Gastrocnemius medialis (tissue), 4 donors: ENCODE measurements at regions not wholly inside any gene's neighbourhood (a gene's known extent, or its start where the extent isn't known, plus 50 kb on each side); places are given as distances from the start of the nearest gene placed in this dataset.
"Not testable (repeated sequence)": the region's sequence is repeated elsewhere in the genome, so short reads cannot be mapped to it uniquely, and the experiment has no call there.

Experiments
- ATAC-seq, 2 donors: fragments of 150-250 bp; one replicate each; pipeline ENCODE4 v1.9.1; 2016
- DNase-seq, 2 donors: peaks; one replicate each; pipeline ENCODE4 v3.0.0-alpha.2; 2019
- H3K27ac ChIP-seq, 4 donors: fragments of 200-600 bp; sonication (generic); 1 replicate in 1 of 4; 2 replicates in 3 of 4; pipeline ENCODE4 v1.5.1; 2016 to 2018; ENCODE audit warnings: mild to moderate bottlenecking in 2 of 4, moderate library complexity in 1 of 4
- H3K27me3 ChIP-seq, 3 donors: fragments of 200-600 bp; sonication (generic) in 2 of 3; 1 replicate in 1 of 3; 2 replicates in 2 of 3; pipeline versions ENCODE4 v1.5.1 to v1.6.0; 2016 to 2019; ENCODE audit warnings: mild to moderate bottlenecking in 1 of 3, moderate library complexity in 1 of 3
- H3K36me3 ChIP-seq, 2 donors: fragments of 200-600 bp; sonication (generic) in 1 of 2; one replicate each; pipeline ENCODE4 v1.5.1; 2017 to 2018
- H3K4me1 ChIP-seq, 2 donors: fragments of 200-600 bp; sonication (generic) in 1 of 2; one replicate each; pipeline ENCODE4 v1.5.1; 2016 to 2017; ENCODE audit warnings: mild to moderate bottlenecking in 2 of 2
- H3K4me3 ChIP-seq, 4 donors: fragments of 200-600 bp; sonication (generic) in 3 of 4; 1 replicate in 1 of 4; 2 replicates in 3 of 4; pipeline ENCODE4 v1.5.1; 2016 to 2019; ENCODE audit warnings: mild to moderate bottlenecking in 2 of 4
- H3K9me3 ChIP-seq, 3 donors: fragments of 200-600 bp; sonication (generic) in 2 of 3; 1 replicate in 1 of 3; 2 replicates in 2 of 3; pipeline ENCODE4 v1.5.1; 2016 to 2019
- POLR2A ChIP-seq, 2 donors: fragments of 450-650 bp; IDR thresholded peaks; one replicate each; pipeline ENCODE4 v1.6.1; 2017; ENCODE audit warnings: antibody characterized with exemption in 2 of 2, mild to moderate bottlenecking in 2 of 2, moderate library complexity in 2 of 2
- in situ Hi-C, 4 donors: fragments of 200-750 bp; cut with MboI; loops; one replicate each; pipeline versions ENCODE4 v1.15.0 to v1.8.0; 2017; ENCODE audit warnings: low sequenced_read_pairs in 4 of 4
- intact Hi-C: fragments of 100-400 bp; cut with DNase I; formaldehyde crosslinking; loops from one replicate; pipeline ENCODE4 v1.15.1; 2023; ENCODE audit warnings: low total_unique reads
- TF ChIP-seq, protein P1 (sequence below), 5 experiments: fragments of 450-650 bp in 3 of 5; fragments of 200-600 bp in 2 of 5; sonication (generic) in 2 of 5; IDR thresholded peaks in 4 of 5; conservative IDR thresholded peaks in 1 of 5; 1 replicate in 4 of 5; 2 replicates in 1 of 5; pipeline ENCODE4 v1.5.1; 2016 to 2019; ENCODE audit warnings: antibody characterized with exemption in 5 of 5, mild to moderate bottlenecking in 3 of 5, moderate library complexity in 3 of 5

DNA sequence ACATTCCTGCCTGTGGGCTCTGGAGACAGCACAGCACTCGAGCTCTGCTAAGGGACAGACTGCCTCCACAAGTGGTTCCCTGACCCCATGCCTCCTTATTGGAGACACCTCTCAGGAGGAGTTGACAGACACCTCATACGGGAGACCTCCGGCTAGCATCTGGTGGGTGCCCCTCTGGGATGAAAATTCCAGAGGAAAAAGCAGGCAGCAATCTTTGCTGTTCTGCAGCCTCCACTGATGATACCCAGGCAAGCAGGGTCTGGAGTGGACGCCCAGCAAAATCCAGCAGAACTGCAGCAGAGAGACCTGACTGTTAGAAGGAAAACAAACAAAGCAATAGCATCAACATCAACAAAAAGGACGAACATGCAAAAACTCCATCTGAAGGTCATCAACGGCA is 639.4 kb downstream of the SLC16A7 start:
- no peak for DNase-seq
- H3K9me3 ChIP-seq: no peaks in the 10 kb centered on the region
- H3K27ac ChIP-seq: no peak overlapping the region
- H3K27me3 ChIP-seq: no peaks in the 10 kb centered on the region
- H3K4me1 ChIP-seq: no peaks in the 10 kb centered on the region
- H3K4me3 ChIP-seq: no peak overlapping the region
- intact Hi-C loops: no loop called here
- TF ChIP-seq POLR2A (IDR thresholded peaks at IDR 0.05): no peak
- TF ChIP-seq, protein P1, sequence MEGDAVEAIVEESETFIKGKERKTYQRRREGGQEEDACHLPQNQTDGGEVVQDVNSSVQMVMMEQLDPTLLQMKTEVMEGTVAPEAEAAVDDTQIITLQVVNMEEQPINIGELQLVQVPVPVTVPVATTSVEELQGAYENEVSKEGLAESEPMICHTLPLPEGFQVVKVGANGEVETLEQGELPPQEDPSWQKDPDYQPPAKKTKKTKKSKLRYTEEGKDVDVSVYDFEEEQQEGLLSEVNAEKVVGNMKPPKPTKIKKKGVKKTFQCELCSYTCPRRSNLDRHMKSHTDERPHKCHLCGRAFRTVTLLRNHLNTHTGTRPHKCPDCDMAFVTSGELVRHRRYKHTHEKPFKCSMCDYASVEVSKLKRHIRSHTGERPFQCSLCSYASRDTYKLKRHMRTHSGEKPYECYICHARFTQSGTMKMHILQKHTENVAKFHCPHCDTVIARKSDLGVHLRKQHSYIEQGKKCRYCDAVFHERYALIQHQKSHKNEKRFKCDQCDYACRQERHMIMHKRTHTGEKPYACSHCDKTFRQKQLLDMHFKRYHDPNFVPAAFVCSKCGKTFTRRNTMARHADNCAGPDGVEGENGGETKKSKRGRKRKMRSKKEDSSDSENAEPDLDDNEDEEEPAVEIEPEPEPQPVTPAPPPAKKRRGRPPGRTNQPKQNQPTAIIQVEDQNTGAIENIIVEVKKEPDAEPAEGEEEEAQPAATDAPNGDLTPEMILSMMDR (IDR thresholded peaks at IDR 0.05 in 4 of 5, conservative IDR thresholded peaks at IDR 0.05 in 1 of 5): no peak
- in situ Hi-C loops: no loop called here
- no peaks in the 10 kb centered on the region for H3K36me3 ChIP-seq
- ATAC-seq: no peak

DNA sequence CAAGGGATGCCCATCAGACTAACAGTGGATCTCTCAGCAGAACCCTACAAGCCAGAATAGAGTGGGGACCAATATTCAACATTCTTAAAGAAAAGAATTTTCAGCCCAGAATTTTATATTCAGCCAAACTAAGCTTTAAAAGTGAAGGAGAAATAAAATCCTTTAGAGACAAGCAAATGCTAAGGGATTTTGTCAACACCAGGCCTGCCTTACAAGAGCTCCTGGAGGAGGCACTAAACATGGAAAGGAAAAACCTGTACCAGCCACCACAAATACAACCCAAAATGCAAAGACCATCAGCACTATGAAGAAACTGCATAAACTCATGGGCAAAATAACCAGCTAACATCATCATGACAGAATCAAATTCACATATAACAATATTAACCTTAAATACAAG is 640.6 kb downstream of the SLC16A7 start:
- in situ Hi-C loops, DNase-seq, H3K27me3 ChIP-seq, H3K27ac ChIP-seq, H3K9me3 ChIP-seq, ATAC-seq, H3K36me3 ChIP-seq, intact Hi-C loops, H3K4me3 ChIP-seq, H3K4me1 ChIP-seq: not testable (repeated sequence)

DNA sequence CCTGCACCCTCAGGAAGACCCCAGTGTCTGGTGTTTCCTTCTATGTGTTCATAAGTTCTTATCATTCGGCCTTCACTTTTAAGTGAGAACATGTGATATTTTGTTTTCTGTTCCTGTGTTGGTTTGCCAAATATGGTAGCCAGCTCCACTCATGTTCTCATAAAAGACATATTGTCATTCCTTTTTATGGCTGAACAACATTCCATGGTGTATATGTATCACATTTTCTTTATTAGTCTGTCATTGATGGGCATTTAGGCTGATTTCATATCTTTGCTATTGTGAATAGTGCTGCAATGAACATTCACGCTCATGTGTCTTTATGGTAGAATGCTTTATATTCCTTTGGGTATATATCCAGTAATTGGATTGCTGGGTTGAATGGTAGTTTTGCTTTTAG is 645.1 kb downstream of the SLC16A7 start:
- ATAC-seq (no peak), DNase-seq (no peak)
- Histone ChIP-seq H3K27ac (no peak overlapping the region), H3K9me3 (no peaks in the 10 kb centered on the region), H3K27me3 (no peaks in the 10 kb centered on the region), H3K36me3 (no peaks in the 10 kb centered on the region), H3K4me3 (no peak overlapping the region), H3K4me1 (no peaks in the 10 kb centered on the region)
- intact Hi-C loops: no loop called here
- TF ChIP-seq, protein P1 (IDR thresholded peaks at IDR 0.05 in 4 of 5, conservative IDR thresholded peaks at IDR 0.05 in 1 of 5): no peak
- no peak for TF ChIP-seq POLR2A (IDR thresholded peaks at IDR 0.05)
- in situ Hi-C loops: no loop called here

DNA sequence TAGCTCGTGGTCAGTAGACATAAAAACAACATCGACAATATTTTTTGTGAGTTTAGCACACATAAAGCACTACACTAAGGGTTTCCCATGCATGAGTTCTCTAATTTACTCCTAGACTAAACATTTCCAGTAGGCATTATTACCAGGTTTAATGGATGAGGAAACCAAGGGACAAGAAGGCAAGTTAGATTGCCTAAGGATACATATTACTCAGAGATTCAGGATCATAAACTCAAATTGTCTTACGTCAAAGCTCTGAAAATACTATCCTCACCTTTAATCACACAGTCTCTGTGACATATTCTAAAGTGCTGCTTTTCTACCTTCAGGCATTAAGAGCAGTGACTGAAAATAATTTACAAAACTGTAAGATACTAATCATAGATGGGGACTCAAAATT is 655.3 kb downstream of the SLC16A7 start:
- H3K36me3 ChIP-seq: no peaks in the 10 kb centered on the region
- H3K4me3 ChIP-seq: no peak overlapping the region
- intact Hi-C loops: no loop called here
- in situ Hi-C loops: no loop called here
- H3K27ac ChIP-seq: no peak overlapping the region
- H3K4me1 ChIP-seq: no peaks in the 10 kb centered on the region
- ATAC-seq (no peak), DNase-seq (no peak)
- no peaks in the 10 kb centered on the region for H3K9me3 ChIP-seq
- no peaks in the 10 kb centered on the region for H3K27me3 ChIP-seq
- no peak for TF ChIP-seq POLR2A (IDR thresholded peaks at IDR 0.05)
- TF ChIP-seq, protein P1 (IDR thresholded peaks at IDR 0.05 in 4 of 5, conservative IDR thresholded peaks at IDR 0.05 in 1 of 5): no peak

DNA sequence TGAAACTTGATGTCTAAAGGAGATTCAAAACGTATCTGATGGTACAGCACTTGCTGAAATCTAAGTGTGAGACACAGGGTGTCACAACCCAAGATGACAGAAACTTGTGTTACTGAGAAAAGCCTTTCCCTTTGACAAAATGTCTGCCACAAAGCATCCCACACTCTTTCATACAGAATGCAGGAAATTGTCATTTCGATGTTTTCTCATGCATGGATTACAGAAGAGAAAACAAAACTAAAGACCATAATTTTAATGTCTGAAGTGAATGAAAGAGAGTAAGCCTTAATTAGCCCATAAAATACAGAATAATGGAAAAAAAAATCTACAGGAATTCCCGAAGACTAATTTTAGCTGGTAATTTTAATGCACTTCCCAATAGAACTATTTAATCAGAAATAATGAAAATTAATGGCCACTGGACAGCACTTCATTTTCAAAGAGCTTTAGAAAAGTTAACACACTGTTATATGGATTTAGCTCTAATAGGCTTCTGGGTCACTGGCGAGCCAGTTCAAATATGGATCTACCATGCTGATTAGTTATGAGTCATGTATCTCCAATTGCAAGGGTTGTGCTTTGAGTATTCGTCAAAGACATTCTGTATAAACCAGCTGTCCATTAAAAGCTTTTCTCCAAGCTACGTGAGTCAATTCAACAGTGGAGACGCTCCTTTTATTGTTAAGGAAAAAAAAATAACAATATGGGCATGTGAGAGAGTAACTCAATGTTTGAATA is 656.7 kb downstream of the SLC16A7 start:
- H3K9me3 ChIP-seq: no peaks in the 10 kb centered on the region
- no peak overlapping the region for H3K27ac ChIP-seq
- H3K27me3 ChIP-seq: no peaks in the 10 kb centered on the region
- no peaks in the 10 kb centered on the region for H3K36me3 ChIP-seq
- in situ Hi-C loops (no loop called here), intact Hi-C loops (no loop called here)
- TF ChIP-seq POLR2A (IDR thresholded peaks at IDR 0.05): no peak
- no peak overlapping the region for H3K4me3 ChIP-seq
- H3K4me1 ChIP-seq: no peaks in the 10 kb centered on the region
- DNase-seq (no peak), ATAC-seq (no peak)

DNA sequence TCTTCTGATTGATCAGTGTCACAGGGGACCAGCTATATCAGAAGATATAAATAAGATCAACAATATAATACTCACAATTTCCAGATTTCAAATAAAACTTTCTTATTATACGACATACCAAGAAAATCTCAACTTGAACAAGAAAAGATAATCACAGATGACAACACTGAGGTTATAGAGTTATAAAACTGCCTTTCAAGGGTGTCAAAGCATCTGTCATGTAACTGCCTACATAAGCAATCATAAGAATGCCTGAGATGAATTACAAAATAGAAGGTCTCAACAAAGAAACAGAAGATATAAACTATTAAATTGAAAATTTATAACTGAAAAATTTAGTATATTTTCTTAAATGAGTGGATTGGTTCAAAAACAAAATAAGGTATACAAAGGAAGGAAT is 659.2 kb downstream of the SLC16A7 start:
- ATAC-seq (no peak), DNase-seq (no peak)
- Histone ChIP-seq H3K27me3 (no peaks in the 10 kb centered on the region), H3K36me3 (no peaks in the 10 kb centered on the region), H3K27ac (no peak overlapping the region), H3K9me3 (no peaks in the 10 kb centered on the region), H3K4me1 (no peaks in the 10 kb centered on the region), H3K4me3 (no peak overlapping the region)
- no peak for TF ChIP-seq POLR2A (IDR thresholded peaks at IDR 0.05)
- TF ChIP-seq, protein P1 (IDR thresholded peaks at IDR 0.05 in 4 of 5, conservative IDR thresholded peaks at IDR 0.05 in 1 of 5): no peak
- in situ Hi-C loops: no loop called here
- intact Hi-C loops: no loop called here
